HG02610 (cell line): ENCODE measurements at regions not wholly inside any gene's neighbourhood (a gene's known extent, or its start where the extent isn't known, plus 50 kb on each side); places are given as distances from the start of the nearest gene placed in this dataset.

Experiments used
- ATAC-seq: cut with Tn5 transposase; IDR thresholded peaks from one replicate; pipeline ENCODE4 v1.9.1; 2021; ENCODE audit warnings: mild to moderate bottlenecking, moderate library complexity; ENCODE audit not compliant: unreplicated experiment

GRCh38 chr3:64895106-64895990 is 207.5 kb upstream of the ADAMTS9 start:
- ATAC-seq = no peak

GRCh38 chr3:64894006-64894405 is 206.2 kb upstream of the ADAMTS9 start:
- ATAC-seq = no peak

DNA sequence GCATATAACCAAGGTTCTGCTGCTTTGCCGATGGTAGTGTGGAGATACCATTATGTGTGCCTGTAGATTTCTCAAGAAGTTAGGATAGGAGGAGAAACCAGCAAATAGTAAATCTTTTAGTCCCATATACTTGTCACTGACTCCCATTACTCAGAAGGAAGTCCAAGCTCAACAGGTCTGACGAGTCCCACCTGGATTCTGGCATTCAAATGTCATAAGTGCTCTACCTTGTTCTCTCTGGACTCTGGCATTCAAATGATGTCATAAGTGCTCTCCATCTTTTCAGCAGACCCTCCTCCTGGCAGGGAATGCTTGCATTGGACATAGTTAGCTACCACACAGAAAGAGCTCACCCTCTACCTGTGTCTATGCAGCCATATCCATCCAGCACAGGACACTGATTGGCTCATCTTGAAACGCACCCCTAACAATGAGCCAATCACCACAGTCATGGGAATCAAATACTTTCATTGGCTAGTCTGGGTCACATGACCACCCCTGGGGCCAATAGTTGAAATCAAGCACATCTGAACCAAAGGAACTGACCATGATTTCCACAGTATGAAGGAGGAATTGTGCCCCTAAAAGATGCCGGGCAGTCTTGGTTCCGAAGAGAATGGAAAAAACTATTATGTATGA is 205.0 kb upstream of the ADAMTS9 start:
- ATAC-seq = no peak

GRCh38 chr3:64891021-64891420 is 203.2 kb upstream of the ADAMTS9 start:
- ATAC-seq = no peak

DNA sequence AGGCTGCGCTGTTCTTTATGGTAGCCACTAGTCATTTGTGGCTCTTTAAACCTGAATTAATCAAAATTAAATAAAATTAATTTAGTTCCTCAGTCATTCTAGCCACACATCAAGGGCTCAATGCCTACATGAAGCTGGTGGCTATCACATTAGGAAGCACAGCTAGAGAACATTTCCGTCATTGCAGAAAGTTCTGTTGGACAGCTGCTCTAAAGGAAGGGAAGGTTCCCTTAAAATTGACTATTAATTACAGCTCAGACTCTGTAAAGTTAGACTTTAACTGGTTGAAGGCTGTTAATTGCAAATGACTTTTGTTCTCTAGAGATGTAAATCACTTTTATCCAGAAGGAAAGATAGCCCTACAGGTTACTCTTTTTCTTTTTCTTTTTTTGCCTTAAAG is 202.7 kb upstream of the ADAMTS9 start:
- ATAC-seq = no peak

DNA sequence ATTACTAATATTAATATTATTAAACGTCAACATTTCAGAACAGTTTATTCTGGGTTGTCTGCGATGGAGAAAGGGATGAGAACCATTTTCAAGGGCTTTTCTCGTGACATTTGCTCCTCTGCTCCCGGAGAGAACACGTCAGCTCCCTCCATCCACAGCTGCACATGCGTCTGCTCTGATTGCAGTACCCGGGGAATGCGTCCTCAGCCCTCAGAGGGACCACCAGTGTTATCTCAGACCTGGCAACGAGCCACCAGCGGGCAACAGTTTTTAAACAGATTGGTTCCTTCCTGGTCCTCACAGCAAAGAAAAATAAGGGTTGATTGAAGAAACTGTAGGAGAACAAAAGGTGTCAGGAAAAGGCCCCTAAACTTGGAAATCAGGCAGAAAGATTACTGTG is 202.2 kb upstream of the ADAMTS9 start:
- ATAC-seq = no peak

- no peak for ATAC-seq
Measured at GRCh38 chr3:64888840-64889392, 201.1 kb upstream of the ADAMTS9 start.

DNA sequence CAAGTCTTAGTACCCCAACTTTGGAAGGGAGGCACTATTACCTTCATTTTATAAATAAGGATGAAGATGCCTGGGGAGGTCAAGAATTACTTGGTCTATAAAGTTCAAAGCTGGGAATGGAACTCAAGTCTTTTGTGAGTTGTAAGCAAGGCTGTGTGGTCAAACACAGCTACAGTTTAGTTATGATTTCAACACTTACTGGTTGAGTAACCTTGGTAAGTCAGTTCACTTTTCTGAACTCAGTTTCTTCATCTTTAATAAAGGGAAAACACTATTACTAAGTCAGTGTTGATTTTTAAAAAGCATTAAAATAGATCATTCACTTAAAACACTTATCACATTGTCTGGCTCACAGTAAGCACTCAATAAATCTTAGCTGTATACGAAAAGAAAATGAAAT is 200.4 kb upstream of the ADAMTS9 start:
- ATAC-seq = no peak

- ATAC-seq = no peak
Measured at GRCh38 chr3:64885055-64885454, 197.3 kb upstream of the ADAMTS9 start.

GRCh38 chr3:64884536-64884935 is 196.7 kb upstream of the ADAMTS9 start:
- ATAC-seq = no peak

- no peak for ATAC-seq
Measured at GRCh38 chr3:64880916-64881315, 193.1 kb upstream of the ADAMTS9 start.

GRCh38 chr3:64878362-64878761 is 190.6 kb upstream of the ADAMTS9 start:
- no peak for ATAC-seq

DNA sequence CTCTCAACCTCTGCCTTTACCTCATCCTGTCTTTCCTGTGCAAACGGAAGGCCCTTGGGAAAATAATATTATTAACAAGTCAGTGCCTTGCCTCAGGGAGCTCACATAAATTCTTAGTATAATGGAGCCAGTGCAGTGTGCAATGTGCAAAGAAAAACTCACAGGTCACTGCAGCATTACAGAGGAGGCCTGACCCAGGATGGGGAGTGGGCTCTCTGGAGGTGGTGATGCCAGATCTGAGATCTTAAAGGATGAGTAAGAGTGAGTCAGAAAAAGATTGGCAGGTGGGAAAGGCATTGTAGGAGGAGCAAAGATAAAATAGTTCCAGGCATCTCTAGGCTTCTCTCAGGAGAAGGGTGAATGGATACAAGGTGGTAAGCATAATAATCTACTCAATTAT is 185.6 kb upstream of the ADAMTS9 start:
- ATAC-seq = no peak

DNA sequence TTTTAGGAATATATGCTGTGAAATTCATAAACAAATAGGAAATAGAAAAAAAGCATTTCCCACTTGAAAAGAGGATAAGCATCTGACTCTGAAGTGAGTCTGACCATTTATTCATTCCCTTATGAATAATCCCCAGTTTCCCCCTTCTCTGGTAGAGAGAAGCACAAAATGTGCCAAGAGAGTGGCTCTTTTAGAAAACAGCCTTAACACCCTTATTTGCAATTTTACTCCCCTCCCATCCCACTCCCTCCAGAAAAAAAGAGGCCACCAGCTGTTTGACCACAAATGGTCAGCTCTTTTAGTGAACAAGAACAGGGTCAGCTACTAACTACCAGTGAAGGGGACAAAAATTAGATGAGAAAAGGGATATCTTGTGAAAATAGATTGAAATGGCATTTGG is 184.5 kb upstream of the ADAMTS9 start:
- ATAC-seq = no peak

DNA sequence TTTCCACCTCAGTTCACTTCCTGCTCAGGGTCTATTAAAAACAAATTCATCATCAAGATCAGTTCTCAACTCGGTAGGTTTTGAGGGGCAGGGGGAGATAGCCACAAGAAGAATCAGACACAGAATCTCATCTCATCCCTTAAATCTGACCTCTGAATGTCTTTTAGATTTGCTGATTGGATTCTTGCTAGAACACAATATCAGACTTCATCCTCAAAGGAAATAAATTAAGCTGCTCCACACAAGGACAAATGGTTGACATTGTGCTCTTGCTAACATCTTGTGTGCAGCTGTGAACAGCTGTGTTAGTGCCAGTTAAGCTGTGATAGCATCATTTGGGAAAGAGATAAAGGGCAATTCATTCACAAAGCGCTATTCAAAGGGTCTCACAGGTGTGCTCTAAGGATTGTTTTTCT is 184.0 kb upstream of the ADAMTS9 start:
- no peak for ATAC-seq

DNA sequence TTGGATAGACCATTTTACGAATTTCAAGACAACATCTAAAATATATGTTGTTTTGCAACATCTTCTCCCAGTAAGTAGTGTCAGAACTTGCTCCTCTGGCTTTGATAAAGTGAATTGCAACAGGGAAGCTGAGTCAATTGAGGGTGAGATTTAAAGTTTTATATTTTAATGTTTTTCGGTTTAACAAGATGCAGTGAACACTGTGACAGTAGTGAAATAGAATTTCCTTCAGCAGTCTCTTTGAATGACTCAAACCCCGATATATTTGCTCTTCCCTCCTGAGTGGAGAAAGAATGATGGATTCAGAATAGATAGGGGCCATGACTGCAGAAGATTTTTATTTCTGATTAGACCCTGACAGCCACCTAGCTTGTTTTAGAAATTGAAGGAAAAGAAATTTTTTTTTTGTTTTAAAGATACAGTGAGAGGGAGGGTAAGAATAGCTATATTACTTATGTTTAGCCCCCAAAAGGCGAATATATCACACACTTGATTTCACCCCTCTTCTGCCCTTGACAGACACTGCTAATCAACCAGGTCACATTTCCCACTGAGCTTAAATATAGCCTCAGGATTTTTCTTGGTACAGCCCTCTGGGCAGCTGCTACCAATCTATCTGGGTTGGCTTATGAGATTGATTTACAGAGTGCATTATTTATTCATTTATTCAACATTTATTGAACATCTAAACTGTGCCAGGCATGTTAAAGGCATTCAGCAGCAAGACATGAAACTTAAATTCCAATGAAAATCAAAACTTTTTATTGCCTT is 183.3 kb upstream of the ADAMTS9 start:
- ATAC-seq = no peak

- ATAC-seq = no peak
Measured at GRCh38 chr3:64867224-64867623, 179.4 kb upstream of the ADAMTS9 start.

DNA sequence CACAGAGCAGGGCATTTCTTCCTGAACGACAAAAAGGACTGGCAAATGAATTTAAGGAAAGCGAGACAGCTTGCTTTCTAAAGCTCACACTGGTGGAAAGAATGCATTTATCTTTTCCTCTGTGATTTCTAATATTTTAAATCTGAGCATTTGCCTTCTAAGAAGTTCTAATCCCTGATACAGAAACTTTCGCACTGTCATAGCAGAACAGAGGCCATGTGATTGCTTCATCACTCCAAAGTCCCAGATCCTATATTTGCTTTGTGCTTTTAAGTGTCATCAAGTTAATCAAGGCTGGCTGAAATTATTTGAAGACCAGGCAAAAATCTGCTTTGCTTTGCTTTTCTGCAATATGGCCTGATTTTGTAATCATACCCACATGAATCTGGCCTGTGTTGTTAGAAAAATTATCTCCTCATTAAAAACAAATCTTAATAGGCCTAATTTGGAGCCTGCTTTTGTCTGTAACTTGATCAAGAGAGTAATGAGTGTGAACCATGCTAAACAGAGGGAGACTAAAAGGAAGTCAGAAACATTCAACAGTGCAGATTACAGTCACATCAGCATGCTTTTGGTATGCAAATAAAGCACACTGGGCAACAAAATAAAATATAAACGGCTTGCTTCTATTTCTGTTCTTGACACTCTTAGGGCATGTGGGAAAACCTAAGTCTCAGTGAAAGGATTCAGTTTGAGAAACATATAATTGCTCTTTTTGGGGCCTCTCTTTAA is 178.2 kb upstream of the ADAMTS9 start:
- no peak for ATAC-seq

GRCh38 chr3:64863226-64864212 is 175.7 kb upstream of the ADAMTS9 start:
- no peak for ATAC-seq

DNA sequence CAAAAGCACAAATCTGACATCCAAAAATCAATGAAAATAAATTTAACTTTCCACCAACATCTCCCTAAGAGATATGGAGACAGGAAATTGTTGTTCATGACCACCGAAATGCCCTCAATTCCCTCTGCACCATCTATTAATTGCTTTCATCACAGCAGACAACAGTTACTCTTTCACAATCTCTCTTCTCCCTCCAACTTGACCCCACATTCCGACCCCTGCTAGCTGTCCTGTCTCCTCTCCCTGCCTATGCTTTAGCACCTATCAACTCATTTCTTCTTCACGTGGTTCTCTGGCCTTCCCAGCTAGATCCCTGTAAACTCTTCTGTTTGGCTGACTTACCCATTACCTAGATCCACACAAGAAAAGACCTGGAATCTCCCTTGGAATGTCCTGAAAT is 173.9 kb upstream of the ADAMTS9 start:
- no peak for ATAC-seq
